GM21367 (cell line): ENCODE measurements at regions not wholly inside any gene's neighbourhood (a gene's known extent, or its start where the extent isn't known, plus 50 kb on each side); places are given as distances from the start of the nearest gene placed in this dataset.
"Not testable (repeated sequence)": the region's sequence is repeated elsewhere in the genome, so short reads cannot be mapped to it uniquely, and the experiment has no call there.

Experiments
- ATAC-seq: cut with Tn5 transposase; IDR thresholded peaks from one replicate; pipeline ENCODE4 v1.9.1; 2021; ENCODE audit not compliant: unreplicated experiment

DNA sequence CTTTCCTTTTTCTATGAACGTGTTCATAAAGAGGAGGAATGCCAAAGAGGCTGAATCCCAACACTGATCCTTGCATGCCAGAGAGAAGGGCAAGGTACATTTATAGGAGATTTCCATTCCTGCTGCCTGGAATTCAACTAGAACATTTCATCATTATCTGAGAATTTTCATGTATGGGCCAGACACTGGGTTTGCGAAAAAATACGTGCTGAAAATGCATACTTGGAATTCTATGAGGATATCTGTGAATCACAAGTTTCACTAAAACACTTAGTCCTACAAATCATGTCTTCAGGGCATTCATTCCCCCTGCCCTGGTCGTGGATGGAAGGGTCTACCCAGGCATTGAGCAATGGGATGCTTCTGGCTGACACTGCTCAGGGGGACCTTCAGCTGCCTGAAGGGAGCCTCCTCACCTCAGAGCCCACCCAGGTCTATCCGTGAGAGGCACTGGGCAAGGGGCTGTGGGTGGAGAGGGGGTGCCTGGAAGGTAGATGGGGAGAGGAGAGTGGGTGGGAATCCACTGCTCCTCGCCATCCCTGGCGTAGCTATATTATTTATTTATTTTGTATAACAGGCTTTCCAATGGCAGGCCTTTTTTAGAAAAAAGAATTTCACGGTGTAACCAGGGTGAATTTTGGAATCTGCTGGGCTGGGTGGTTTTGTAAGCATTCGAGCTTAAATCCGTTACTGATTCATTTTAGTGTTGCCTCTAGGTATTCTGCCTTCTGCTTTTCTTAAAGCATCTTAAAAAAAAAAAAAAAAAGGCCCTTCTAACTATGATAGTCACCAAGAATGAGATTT, 560.6 kb upstream of the ID2 start:
- no peak for ATAC-seq

- no peak for ATAC-seq
These were observed 559.9 kb upstream of the ID2 start for GRCh38 chr2:8121826-8122513.

DNA sequence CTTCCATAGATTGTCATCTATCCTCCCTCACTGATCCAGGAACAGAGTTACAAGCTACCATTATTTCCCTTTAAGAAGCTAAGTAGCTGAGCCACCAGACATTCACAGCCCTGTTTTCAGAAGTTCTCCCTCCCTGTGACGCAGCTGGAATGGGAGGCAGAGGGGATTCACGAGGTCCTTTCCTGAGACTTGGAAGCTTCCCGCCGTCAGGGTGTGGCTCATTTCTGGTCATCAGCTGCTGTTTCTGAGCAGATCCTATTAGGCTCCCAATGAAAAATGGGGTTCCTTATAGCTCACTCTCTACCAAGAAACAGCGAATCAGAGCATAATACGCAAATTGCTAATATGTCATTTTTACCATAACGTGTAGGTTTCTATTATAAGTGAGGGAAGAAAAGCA, 559.3 kb upstream of the ID2 start:
- ATAC-seq: no peak

GRCh38 chr2:8123464-8123863, 558.4 kb upstream of the ID2 start:
- no peak for ATAC-seq

DNA sequence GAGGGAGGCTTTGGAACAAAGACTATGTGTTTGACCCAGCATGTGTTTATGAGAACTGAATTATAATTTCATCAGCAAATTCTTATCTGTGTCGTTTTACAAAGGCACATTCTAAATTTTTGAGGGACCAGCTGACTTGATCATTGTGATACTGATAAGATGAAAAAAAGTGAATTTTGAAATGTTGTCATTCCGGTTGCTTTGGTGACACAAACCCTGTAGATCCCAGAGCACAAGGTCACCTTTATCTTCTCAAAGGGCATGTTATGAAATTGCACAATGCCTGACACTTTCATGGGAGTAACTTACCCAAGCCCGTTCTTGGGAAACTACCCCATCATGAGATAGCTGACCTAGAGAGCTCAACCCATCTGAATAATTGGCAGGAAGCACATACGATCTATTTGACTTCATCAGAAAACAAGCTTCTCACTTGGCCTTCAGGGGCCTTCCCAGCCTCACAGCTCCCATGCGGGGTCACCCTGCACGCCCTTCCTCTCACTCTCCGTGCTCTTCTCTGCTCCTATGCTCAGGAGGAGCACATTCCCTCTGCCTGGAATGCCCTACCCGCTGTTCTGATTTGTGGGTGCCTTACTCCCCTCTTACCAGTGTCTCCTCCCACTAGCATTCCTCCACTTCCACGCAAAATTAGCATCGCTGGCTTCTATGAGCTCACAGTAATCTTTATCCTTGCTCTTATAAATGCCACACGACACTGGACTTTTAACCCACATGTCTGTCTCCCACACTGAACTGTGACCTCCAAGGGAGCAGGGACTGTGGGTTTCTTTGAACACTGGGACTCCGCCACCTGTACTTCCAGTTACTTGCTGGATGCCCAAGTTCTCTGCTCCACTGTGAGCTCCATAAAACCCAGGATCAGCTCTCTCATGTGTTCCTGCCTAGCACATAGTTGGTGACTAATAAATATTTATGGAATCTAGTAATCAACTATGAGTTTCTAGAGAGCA, 555.8 kb upstream of the ID2 start:
- no peak for ATAC-seq

DNA sequence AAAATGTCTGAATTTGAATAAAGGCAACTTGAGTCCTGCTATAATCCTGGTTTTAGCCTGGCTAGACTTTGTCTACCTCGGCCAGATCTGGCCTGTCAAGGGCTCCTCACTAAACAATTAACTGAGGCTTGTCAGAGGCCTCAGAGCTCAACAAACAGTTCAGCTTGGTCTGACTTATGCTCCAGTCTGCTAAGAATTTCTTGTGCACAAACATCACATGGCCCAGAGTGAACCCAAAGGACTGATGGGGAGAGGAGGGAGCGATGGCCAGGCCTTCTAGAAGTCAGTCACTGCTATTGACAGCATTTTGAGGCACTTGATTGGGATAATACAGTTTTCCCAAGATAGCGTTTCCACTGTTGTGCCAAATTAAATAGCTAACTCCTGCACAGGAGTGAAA, 555.1 kb upstream of the ID2 start:
- no peak for ATAC-seq

DNA sequence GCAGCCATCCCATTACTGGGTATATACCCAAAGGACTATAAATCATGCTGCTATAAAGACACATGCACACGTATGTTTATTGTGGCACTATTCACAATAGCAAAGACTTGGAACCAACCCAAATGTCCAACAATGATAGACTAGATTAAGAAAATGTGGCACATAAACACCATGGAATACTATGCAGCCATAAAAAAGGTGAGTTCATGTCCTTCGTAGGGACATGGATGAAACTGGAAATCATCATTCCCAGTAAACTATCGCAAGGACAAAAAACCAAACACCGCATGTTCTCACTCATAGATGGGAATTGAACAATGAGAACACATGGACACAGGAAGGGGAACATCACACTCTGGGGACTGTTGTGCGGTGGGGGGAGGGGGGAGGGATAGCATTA, 550.4 kb upstream of the ID2 start:
- not testable (repeated sequence) for ATAC-seq

DNA sequence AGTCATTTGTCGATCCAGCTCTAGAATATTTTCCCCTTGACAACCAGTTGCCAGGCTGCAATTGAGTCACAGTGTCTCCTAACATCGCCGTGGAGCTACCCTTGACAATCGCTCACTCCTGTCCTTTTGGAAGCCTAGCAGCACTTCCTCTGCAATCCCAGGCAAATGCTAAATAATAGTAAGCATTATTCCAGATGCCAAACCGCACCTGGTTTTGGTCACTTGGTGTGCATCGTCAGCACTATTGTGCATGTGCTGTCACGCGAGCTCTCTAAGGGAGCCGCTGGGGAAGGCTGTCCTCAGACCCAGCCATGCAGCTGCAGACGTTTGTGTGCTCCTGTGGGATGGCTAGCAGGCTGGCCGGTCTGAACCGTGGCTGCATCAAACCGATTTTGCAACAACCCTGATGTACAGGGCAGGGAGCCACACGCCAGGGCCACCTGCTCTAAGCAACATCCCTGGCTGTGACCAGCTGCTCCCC, 549.5 kb upstream of the ID2 start:
- ATAC-seq: no peak

DNA sequence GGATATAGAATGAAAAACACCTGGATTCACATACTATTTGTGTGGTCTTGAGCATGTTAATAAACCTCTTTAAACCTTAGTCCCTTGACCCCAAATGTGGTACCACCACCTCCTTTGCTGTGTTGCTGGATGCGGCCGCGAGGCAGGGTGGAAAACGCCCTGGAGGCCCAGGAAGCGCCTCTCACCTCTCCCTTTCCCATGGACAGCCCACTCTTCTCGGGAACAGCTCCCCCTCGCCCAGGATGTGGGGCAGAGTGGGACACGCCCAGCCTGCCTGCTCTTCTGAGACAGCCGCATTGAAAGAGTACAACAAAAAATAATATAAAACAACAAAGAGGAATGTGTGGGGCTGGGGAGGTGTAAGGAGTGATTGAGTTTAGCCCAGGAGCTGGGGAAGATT, 549.0 kb upstream of the ID2 start:
- ATAC-seq: no peak

DNA sequence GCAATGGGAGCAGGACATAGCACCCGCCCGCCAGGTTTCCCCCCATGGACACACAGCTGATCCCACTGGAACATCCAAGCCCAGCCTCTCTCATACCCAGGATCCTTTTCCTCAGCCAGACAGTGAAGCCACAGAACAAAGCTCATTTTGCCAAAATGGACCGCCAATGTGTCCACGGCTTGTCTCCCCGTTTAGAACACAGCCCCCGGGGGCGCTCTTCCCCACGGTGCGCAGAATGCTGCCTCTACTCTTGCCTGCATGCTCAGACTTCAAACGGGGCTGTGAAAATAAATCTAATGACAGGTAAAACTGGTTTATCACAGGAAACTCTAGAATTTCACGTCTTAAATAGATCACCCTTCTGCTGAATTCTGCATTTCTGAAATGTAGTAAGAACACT, 548.5 kb upstream of the ID2 start:
- ATAC-seq: no peak

DNA sequence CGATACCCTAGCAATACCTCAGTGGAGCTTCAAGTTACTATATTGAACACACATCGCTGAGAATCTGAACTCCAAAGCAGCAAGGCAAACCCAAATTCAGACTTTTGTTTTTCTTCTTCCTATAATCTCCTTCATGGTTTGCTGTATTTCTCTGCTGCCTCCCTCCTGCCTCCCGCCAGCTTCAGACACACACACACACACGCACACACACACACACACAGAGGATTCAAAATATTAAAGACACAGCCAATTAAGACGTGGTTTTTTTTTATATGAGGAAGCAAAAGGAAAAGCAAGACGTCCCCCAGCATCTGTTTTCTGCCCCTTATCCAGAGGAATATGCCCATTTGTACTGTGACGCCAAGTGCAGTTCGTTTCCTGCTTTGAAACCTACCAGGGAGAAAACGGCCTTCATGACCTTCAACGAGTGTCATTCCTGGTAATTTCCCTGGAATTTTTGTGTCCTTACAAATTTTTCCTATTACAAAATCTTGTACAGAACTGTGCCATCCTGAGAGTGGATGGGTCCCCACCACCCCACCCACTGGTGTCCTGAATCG, 547.9 kb upstream of the ID2 start:
- ATAC-seq: no peak

GRCh38 chr2:8134473-8134932, 547.4 kb upstream of the ID2 start:
- no peak for ATAC-seq

DNA sequence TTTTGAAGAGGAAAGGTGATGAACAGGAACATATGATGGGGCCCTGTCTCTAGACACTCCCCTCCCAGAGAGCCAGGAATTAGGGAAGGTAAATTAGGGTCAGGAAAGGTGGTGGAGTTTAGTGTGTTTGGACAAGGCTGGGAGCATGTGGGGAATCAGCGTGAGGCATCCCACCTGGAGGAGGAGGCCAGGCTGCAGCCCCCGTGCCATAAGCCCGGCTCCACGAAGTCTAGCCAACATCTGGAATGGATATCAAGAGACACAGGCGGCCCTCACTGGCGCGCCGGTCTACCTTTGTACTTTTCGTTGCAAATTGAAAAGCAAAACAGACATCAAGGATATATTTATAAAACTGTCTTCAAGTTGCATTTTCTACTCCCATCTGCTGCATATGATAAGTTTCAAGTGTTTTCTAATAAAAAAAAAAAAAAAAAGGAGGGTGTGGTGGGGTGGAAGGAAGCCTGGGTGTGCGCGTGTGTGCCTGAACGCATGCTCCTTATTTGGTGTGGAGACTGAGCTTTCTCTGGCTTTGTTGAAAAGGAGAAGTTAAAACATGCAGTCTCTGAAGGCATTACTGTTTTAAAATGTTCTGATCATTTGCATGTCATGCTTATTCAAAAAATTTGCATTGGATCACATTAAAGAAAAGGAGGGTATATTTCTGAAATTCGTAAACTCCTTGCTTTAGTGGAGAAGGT, 546.7 kb upstream of the ID2 start:
- ATAC-seq: no peak

DNA sequence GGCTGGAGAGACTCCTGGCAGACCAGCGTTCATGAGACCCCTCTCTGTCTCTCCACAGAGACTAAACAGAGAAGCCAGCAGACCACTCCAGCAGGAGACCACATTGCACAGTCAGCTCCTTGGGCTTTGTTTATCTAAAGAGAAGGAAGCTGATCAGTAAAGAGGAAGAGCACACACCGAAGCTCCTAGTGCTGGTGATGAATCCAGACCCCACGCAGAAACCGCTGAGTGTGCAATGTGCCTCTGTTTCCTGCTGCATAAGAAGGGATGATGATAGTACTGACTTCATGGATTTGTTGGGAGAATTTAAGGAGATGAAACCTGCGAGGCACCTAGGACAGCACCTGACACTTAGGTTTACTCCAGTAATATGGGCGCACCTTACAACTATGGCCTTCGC, 544.1 kb upstream of the ID2 start:
- no peak for ATAC-seq

DNA sequence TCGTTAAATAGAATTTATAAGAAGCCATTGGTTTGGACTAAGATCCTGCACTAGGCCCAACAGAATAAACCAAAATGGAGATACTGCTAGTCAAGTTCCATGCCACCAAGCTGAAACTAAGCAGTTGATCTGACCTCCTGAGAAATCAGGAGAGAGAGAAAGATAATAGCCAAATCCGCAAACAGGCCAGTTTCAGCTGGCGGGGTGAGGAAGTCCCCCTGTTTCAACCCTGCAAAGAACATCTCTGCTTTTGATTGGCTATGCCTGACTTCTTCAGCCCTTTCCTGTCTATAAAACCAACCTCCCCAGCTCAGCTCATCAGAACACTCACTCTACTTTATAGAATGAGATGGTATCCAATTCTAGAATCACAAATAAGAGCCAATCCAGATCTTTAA, 543.3 kb upstream of the ID2 start:
- ATAC-seq: no peak

- ATAC-seq: no peak
These were observed 542.8 kb upstream of the ID2 start for GRCh38 chr2:8138923-8139667.

DNA sequence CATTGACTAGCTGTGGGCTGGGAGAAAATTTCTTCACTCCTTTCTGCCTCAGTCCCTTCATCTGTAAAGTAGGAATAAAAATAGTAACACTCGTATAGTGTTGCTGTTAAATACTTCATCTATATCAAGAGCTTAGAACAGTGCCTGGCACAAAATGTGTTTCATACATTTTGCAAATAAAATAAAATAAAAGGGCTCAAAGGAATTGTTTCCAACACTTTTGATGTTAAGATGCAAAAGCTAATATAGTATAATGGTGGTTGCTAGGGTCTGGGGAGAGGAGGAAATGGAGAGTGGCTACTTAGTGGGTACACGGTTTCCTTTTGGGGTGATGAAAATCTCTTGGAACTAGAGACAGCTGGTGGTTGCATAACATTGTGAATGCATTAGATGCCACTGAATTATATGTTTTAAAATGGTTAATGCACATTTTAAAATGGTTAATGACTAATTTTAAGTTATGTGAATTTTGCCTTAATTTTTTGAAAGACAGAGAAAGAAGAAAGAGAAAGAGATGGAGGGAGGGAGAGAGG, 542.1 kb upstream of the ID2 start:
- no peak for ATAC-seq

GRCh38 chr2:8141079-8141707, 540.7 kb upstream of the ID2 start:
- ATAC-seq: no peak

DNA sequence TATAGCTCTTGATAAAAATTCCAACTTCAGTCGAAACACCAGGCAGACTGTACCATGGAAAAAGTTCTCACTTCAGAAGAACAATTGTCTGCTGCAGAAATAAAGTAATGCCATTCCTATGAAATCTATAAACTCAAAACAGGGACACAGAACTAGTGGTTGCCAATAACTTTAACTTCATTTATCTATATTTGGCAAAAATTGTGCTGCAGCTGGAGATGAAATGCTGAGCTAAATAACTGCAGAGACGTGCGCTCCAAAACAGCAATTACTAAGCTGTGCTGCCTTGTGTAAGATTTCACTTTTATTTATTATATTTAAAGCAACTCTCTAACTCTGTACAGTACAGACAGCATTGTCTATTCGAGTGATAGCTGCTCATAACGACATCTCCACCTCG, 540.1 kb upstream of the ID2 start:
- ATAC-seq: no peak
